CD8-positive, alpha-beta memory T cell (primary cell): ENCODE measurements at regions not wholly inside any gene's neighbourhood (a gene's known extent, or its start where the extent isn't known, plus 50 kb on each side); places are given as distances from the start of the nearest gene placed in this dataset.
A peak's percentile ranks its signal among the peaks of the same experiment; 100 is the strongest.

ENCODE experiments used
- CTCF ChIA-PET: fragments of 350-600 bp; sonication (Branson Sonifier 250); formaldehyde crosslinking; loops from one replicate; lab custom pipeline; 2021; ENCODE audit warnings: antibody characterized with exemption; lab: Charles Lee
- POLR2A ChIA-PET: fragments of 350-600 bp; sonication (Branson Sonifier 250); formaldehyde crosslinking; loops from one replicate; lab custom pipeline; 2021; ENCODE audit warnings: antibody characterized with exemption; lab: Charles Lee
- DNase-seq, 5 donors: peaks; one replicate each; pipeline versions ENCODE4 v3.0.0 to v3.0.0-alpha.2; 2020 to 2022; ENCODE audit warnings: mixed read lengths in 1 of 5
- H3K27ac ChIP-seq: one replicate; pipeline ENCODE4 v1.7.0; 2013; ENCODE audit warnings: low read depth, mild to moderate bottlenecking, low read length, moderate library complexity
- H3K27me3 ChIP-seq: 2 replicates; pipeline ENCODE4 v1.7.0; 2013; ENCODE audit warnings: low read length, mild to moderate bottlenecking; ENCODE audit not compliant: insufficient read depth, poor library complexity, severe bottlenecking
- H3K36me3 ChIP-seq: 2 replicates; pipeline ENCODE4 v1.7.0; 2013; ENCODE audit warnings: mild to moderate bottlenecking, low read length, moderate library complexity; ENCODE audit not compliant: insufficient read depth
- H3K4me1 ChIP-seq: 2 replicates; pipeline ENCODE4 v1.7.0; 2013; ENCODE audit warnings: mild to moderate bottlenecking, low read length, moderate library complexity; ENCODE audit not compliant: insufficient read depth
- H3K4me3 ChIP-seq: 2 replicates; pipeline ENCODE4 v1.7.0; 2013; ENCODE audit warnings: mild to moderate bottlenecking, low read length
- H3K9me3 ChIP-seq: 2 replicates; pipeline ENCODE4 v1.7.0; 2013; ENCODE audit warnings: mild to moderate bottlenecking, low read length
- H3K27ac Mint-ChIP-seq, 8 donors: one replicate each; pipeline ENCODE4 v1.8.0; 2020 to 2021; ENCODE audit warnings: mixed read lengths in 8 of 8, mild to moderate bottlenecking in 6 of 8, inconsistent platforms in 3 of 8, moderate library complexity in 3 of 8
- H3K27me3 Mint-ChIP-seq, 2 donors: one replicate each; pipeline ENCODE4 v1.8.0; 2020 to 2021; ENCODE audit warnings: mixed read lengths in 2 of 2, mild to moderate bottlenecking in 1 of 2, moderate library complexity in 1 of 2
- H3K36me3 Mint-ChIP-seq, 3 donors: one replicate each; pipeline ENCODE4 v1.8.0; 2020 to 2021; ENCODE audit warnings: mixed read lengths in 3 of 3, inconsistent platforms in 1 of 3, mild to moderate bottlenecking in 1 of 3
- H3K4me1 Mint-ChIP-seq, 3 donors: one replicate each; pipeline ENCODE4 v1.8.0; 2020 to 2021; ENCODE audit warnings: mixed read lengths in 3 of 3, inconsistent platforms in 1 of 3, mild to moderate bottlenecking in 1 of 3
- H3K4me3 Mint-ChIP-seq, 7 donors: one replicate each; pipeline ENCODE4 v1.8.0; 2020 to 2021; ENCODE audit warnings: mixed read lengths in 7 of 7, mild to moderate bottlenecking in 6 of 7, moderate library complexity in 4 of 7, inconsistent platforms in 2 of 7
- H3K9me3 Mint-ChIP-seq, 5 donors: one replicate each; pipeline ENCODE4 v1.8.0; 2020 to 2022; ENCODE audit warnings: mixed read lengths in 5 of 5, mild to moderate bottlenecking in 3 of 5, moderate library complexity in 2 of 5, inconsistent platforms in 1 of 5

DNA sequence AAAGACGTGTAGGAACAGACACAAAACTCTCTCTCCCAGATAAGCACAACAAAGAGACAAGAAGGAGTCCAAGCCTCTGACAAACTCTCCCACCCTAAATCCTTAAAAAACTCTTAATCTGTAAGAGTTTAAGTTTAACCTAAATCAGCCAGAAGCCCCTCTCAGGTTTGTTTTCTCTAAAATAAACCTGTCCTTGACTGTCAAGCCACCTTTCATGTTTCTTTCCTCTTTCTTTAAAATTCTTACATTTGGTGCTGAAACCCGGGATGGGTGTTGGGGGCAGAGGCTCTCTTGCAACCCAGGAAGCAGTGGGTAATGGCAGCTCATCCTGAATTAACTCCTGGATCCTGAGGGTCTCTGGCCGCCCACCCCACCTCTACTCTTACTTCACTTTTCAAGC lies 107.8 kb upstream of the TENT5D start:
- H3K36me3 ChIP-seq = no peaks in the 10 kb centered on the region
- no peaks in the 10 kb centered on the region for H3K36me3 Mint-ChIP-seq
- POLR2A ChIA-PET = no interaction called here
- no peaks in the 10 kb centered on the region for H3K4me1 Mint-ChIP-seq
- CTCF ChIA-PET = no interaction called here
- no peaks in the 10 kb centered on the region for H3K4me1 ChIP-seq
- no peaks in the 10 kb centered on the region for H3K9me3 ChIP-seq
- H3K27ac Mint-ChIP-seq = no peak overlapping the region
- H3K27me3 ChIP-seq = no peaks in the 10 kb centered on the region
- no peak overlapping the region for H3K4me3 Mint-ChIP-seq
- H3K27me3 Mint-ChIP-seq = peaks cover 0 to 6% of the 10 kb centered on the region in 2 donors
- H3K9me3 Mint-ChIP-seq = peaks cover 0 to 5% (median 0%) of the 10 kb centered on the region in 5 donors
- H3K4me3 ChIP-seq = no peak overlapping the region
- H3K27ac ChIP-seq = no peak overlapping the region
- no peak for DNase-seq

GRCh38 chrX:80316526-80316925 lies 103.7 kb upstream of the TENT5D start:
- H3K27ac ChIP-seq = no peak overlapping the region
- Mint-ChIP-seq H3K27ac (no peak overlapping the region), H3K27me3 (peaks cover 0 to 8% of the 10 kb centered on the region in 2 donors), H3K4me3 (no peak overlapping the region), H3K36me3 (no peaks in the 10 kb centered on the region), H3K4me1 (no peaks in the 10 kb centered on the region), H3K9me3 (peaks cover 0 to 7% (median 0%) of the 10 kb centered on the region in 5 donors)
- no peaks in the 10 kb centered on the region for H3K9me3 ChIP-seq
- ChIA-PET POLR2A (no interaction called here), CTCF (no interaction called here)
- no peak overlapping the region for H3K4me3 ChIP-seq
- H3K4me1 ChIP-seq = no peaks in the 10 kb centered on the region
- DNase-seq = no peak
- no peaks in the 10 kb centered on the region for H3K36me3 ChIP-seq
- no peaks in the 10 kb centered on the region for H3K27me3 ChIP-seq

GRCh38 chrX:80317646-80318045 lies 102.6 kb upstream of the TENT5D start:
- Mint-ChIP-seq H3K36me3 (no peaks in the 10 kb centered on the region), H3K4me3 (no peak overlapping the region), H3K27ac (no peak overlapping the region), H3K4me1 (no peaks in the 10 kb centered on the region), H3K9me3 (peaks cover 2 to 10% (median 6%) of the 10 kb centered on the region in 5 donors), H3K27me3 (peaks cover 0 to 3% of the 10 kb centered on the region in 2 donors)
- Histone ChIP-seq H3K27me3 (no peaks in the 10 kb centered on the region), H3K36me3 (no peaks in the 10 kb centered on the region), H3K4me1 (no peaks in the 10 kb centered on the region), H3K9me3 (no peaks in the 10 kb centered on the region), H3K27ac (no peak overlapping the region), H3K4me3 (no peak overlapping the region)
- ChIA-PET CTCF (no interaction called here), POLR2A (no interaction called here)
- no peak for DNase-seq

DNA sequence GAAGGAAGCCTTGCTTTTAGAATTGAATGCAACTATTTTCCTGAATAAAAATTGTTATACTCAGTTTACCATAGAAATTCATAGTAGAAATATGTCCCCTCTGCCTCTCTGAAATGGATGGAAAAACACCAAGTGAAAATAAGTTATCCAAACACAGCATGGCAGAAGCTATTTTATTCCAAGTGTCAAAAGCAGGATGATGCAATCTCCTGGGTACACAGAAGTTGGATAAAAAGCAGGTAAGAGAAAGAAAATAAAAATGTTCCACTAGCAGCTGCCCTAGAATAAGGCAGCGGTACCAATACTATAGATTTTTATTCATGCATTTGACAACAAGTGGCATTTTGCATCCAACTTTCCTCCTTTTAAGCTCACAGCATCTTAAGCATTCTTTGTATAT lies 89.0 kb upstream of the TENT5D start:
- ChIA-PET CTCF (no interaction called here), POLR2A (no interaction called here)
- no peak for DNase-seq
- Histone ChIP-seq H3K36me3 (no peaks in the 10 kb centered on the region), H3K4me1 (no peaks in the 10 kb centered on the region), H3K9me3 (no peaks in the 10 kb centered on the region), H3K27ac (no peak overlapping the region), H3K27me3 (no peaks in the 10 kb centered on the region), H3K4me3 (no peak overlapping the region)
- Mint-ChIP-seq H3K9me3 (peaks cover 0 to 2% (median 0%) of the 10 kb centered on the region in 5 donors), H3K36me3 (no peaks in the 10 kb centered on the region), H3K27me3 (peaks cover 0 to 3% of the 10 kb centered on the region in 2 donors), H3K4me3 (no peak overlapping the region), H3K4me1 (no peaks in the 10 kb centered on the region), H3K27ac (no peak overlapping the region)

- H3K4me1 Mint-ChIP-seq = no peaks in the 10 kb centered on the region
- H3K36me3 Mint-ChIP-seq = no peaks in the 10 kb centered on the region
- H3K9me3 ChIP-seq = no peaks in the 10 kb centered on the region
- no peak for DNase-seq
- H3K27ac ChIP-seq = no peak overlapping the region
- H3K27me3 ChIP-seq = no peaks in the 10 kb centered on the region
- no peak overlapping the region for H3K27ac Mint-ChIP-seq
- peaks cover 0 to 4% of the 10 kb centered on the region in 2 donors for H3K27me3 Mint-ChIP-seq
- no peak overlapping the region for H3K4me3 ChIP-seq
- peaks cover 0 to 2% (median 0%) of the 10 kb centered on the region in 5 donors for H3K9me3 Mint-ChIP-seq
- H3K4me3 Mint-ChIP-seq = peak overlapping the region in 1 of 7 donors; percentile 18
- no peaks in the 10 kb centered on the region for H3K4me1 ChIP-seq
- ChIA-PET CTCF (no interaction called here), POLR2A (no interaction called here)
- H3K36me3 ChIP-seq = no peaks in the 10 kb centered on the region
Measured at GRCh38 chrX:80334583-80334982, 85.7 kb upstream of the TENT5D start.

- Mint-ChIP-seq H3K4me1 (no peaks in the 10 kb centered on the region), H3K36me3 (no peaks in the 10 kb centered on the region), H3K9me3 (peaks cover 0 to 2% (median 0%) of the 10 kb centered on the region in 5 donors), H3K27me3 (peaks cover 0 to 4% of the 10 kb centered on the region in 2 donors), H3K27ac (no peak overlapping the region), H3K4me3 (no peak overlapping the region)
- Histone ChIP-seq H3K27ac (no peak overlapping the region), H3K36me3 (no peaks in the 10 kb centered on the region), H3K4me3 (no peak overlapping the region), H3K27me3 (no peaks in the 10 kb centered on the region), H3K4me1 (no peaks in the 10 kb centered on the region), H3K9me3 (no peaks in the 10 kb centered on the region)
- DNase-seq = no peak
- ChIA-PET POLR2A (no interaction called here), CTCF (no interaction called here)
Measured at GRCh38 chrX:80335062-80335830, 85.0 kb upstream of the TENT5D start.

- Mint-ChIP-seq H3K9me3 (peaks cover 0 to 9% (median 2%) of the 10 kb centered on the region in 5 donors), H3K27ac (no peak overlapping the region), H3K4me1 (no peaks in the 10 kb centered on the region), H3K36me3 (no peaks in the 10 kb centered on the region), H3K4me3 (no peak overlapping the region), H3K27me3 (no peaks in the 10 kb centered on the region)
- H3K36me3 ChIP-seq = no peaks in the 10 kb centered on the region
- no peaks in the 10 kb centered on the region for H3K27me3 ChIP-seq
- ChIA-PET CTCF (no interaction called here), POLR2A (no interaction called here)
- H3K4me3 ChIP-seq = no peak overlapping the region
- H3K4me1 ChIP-seq = no peaks in the 10 kb centered on the region
- no peak for DNase-seq
- H3K9me3 ChIP-seq = no peaks in the 10 kb centered on the region
- no peak overlapping the region for H3K27ac ChIP-seq
Measured at GRCh38 chrX:80354966-80355465, 65.2 kb upstream of the TENT5D start.
